ENCODE measurements at regions not wholly inside any gene's neighbourhood (a gene's known extent, or its start where the extent isn't known, plus 50 kb on each side); places are given as distances from the start of the nearest gene placed in this dataset.

DNA sequence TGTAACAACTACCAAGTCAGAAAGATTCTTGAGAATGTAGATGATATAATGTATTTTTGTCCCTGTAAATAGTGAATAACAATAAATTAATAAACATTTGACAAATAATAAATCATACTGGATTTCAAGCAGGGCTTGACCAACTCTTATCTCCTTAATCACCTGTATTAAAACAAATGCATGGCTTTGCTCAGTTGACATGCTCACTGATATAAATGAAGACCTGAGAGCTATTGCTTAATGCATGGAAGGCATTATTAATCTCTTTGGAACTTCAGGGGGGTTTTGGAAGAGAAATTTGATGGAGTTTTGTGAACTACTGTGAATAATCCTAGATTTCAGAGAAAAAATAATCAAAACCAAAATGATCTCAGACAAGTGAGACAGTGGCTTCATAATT lies 1420.4 kb upstream of the TENM4 start:
- TF ChIP-seq, protein P1, sequence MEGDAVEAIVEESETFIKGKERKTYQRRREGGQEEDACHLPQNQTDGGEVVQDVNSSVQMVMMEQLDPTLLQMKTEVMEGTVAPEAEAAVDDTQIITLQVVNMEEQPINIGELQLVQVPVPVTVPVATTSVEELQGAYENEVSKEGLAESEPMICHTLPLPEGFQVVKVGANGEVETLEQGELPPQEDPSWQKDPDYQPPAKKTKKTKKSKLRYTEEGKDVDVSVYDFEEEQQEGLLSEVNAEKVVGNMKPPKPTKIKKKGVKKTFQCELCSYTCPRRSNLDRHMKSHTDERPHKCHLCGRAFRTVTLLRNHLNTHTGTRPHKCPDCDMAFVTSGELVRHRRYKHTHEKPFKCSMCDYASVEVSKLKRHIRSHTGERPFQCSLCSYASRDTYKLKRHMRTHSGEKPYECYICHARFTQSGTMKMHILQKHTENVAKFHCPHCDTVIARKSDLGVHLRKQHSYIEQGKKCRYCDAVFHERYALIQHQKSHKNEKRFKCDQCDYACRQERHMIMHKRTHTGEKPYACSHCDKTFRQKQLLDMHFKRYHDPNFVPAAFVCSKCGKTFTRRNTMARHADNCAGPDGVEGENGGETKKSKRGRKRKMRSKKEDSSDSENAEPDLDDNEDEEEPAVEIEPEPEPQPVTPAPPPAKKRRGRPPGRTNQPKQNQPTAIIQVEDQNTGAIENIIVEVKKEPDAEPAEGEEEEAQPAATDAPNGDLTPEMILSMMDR (IDR thresholded peaks at IDR 0.05; ENCODE audit: low read depth, low read length, missing input control): no peak
- TF ChIP-seq EGR1 (IDR thresholded peaks at IDR 0.05; ENCODE audit: low read depth in 2 of 2): no peak
- no peak for TF ChIP-seq RXRA (IDR thresholded peaks at IDR 0.05)
- TF ChIP-seq FOXA1 (IDR thresholded peaks at IDR 0.05): no peak
- Histone ChIP-seq H3K4me1 (ENCODE audit: control insufficient read depth in 4 of 4, insufficient read depth in 4 of 4, low read length in 3 of 4) (no peaks in the 10 kb centered on the region), H3K27me3 (ENCODE audit: control insufficient read depth in 4 of 4, insufficient read depth in 4 of 4, low read length in 3 of 4) (no peaks in the 10 kb centered on the region), H3K9me3 (ENCODE audit: control insufficient read depth in 4 of 4, low read length in 3 of 4) (no peaks in the 10 kb centered on the region), H3K9ac (ENCODE audit: low read depth in 1 of 2, low read length in 2 of 2) (no peak overlapping the region), H3K4me3 (ENCODE audit: low read depth in 1 of 3, low read length in 3 of 3) (no peak overlapping the region), H3K36me3 (ENCODE audit: control insufficient read depth in 4 of 4, insufficient read depth in 3 of 4, low read depth in 1 of 4, low read length in 3 of 4) (no peaks in the 10 kb centered on the region), H3K27ac (ENCODE audit: low read depth in 1 of 2, low read length in 2 of 2) (no peak overlapping the region)
- DNase-seq (ENCODE audit: low spot score): no peak

DNA sequence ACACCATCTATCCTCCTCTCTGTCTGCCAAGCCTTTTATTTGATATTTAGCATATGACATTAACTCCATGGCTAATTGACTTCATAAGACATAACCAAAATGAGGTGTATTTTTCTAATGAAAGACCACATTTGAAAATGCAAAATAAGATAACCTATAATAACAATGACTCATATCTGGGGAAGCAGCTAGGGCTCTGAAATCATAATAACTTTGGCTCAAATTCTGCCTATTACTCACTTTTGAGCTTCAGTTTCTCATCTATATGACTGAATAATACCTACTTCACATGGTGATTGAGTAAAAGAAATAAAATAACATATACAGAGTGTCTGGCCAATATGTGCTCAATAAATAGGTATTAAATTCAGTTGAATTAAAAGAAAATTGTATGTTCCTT lies 1419.8 kb upstream of the TENM4 start:
- Histone ChIP-seq H3K36me3 (ENCODE audit: control insufficient read depth in 4 of 4, insufficient read depth in 3 of 4, low read depth in 1 of 4, low read length in 3 of 4) (no peaks in the 10 kb centered on the region), H3K9ac (ENCODE audit: low read depth in 1 of 2, low read length in 2 of 2) (no peak overlapping the region), H3K27me3 (ENCODE audit: control insufficient read depth in 4 of 4, insufficient read depth in 4 of 4, low read length in 3 of 4) (no peaks in the 10 kb centered on the region), H3K9me3 (ENCODE audit: control insufficient read depth in 4 of 4, low read length in 3 of 4) (no peaks in the 10 kb centered on the region), H3K4me3 (ENCODE audit: low read depth in 1 of 3, low read length in 3 of 3) (no peak overlapping the region), H3K4me1 (ENCODE audit: control insufficient read depth in 4 of 4, insufficient read depth in 4 of 4, low read length in 3 of 4) (no peaks in the 10 kb centered on the region), H3K27ac (ENCODE audit: low read depth in 1 of 2, low read length in 2 of 2) (no peak overlapping the region)
- no peak for DNase-seq (ENCODE audit: low spot score)
- TF ChIP-seq FOXA1 (IDR thresholded peaks at IDR 0.05) (no peak), TAF1 (conservative IDR thresholded peaks at IDR 0.05) (no peak), EGR1 (IDR thresholded peaks at IDR 0.05; ENCODE audit: low read depth in 2 of 2) (no peak), RAD21 (IDR thresholded peaks at IDR 0.05) (no peak), FOXA2 (IDR thresholded peaks at IDR 0.05) (no peak), YY1 (IDR thresholded peaks at IDR 0.05) (no peak), RXRA (IDR thresholded peaks at IDR 0.05) (no peak), SP1 (IDR thresholded peaks at IDR 0.05) (no peak), GABPA (IDR thresholded peaks at IDR 0.05 in 1 of 2, conservative IDR thresholded peaks at IDR 0.05 in 1 of 2) (no peak), HNF4A (conservative IDR thresholded peaks at IDR 0.05) (no peak)
- TF ChIP-seq, protein P2, sequence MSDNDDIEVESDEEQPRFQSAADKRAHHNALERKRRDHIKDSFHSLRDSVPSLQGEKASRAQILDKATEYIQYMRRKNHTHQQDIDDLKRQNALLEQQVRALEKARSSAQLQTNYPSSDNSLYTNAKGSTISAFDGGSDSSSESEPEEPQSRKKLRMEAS (IDR thresholded peaks at IDR 0.05): no peak
- TF ChIP-seq, protein P3, sequence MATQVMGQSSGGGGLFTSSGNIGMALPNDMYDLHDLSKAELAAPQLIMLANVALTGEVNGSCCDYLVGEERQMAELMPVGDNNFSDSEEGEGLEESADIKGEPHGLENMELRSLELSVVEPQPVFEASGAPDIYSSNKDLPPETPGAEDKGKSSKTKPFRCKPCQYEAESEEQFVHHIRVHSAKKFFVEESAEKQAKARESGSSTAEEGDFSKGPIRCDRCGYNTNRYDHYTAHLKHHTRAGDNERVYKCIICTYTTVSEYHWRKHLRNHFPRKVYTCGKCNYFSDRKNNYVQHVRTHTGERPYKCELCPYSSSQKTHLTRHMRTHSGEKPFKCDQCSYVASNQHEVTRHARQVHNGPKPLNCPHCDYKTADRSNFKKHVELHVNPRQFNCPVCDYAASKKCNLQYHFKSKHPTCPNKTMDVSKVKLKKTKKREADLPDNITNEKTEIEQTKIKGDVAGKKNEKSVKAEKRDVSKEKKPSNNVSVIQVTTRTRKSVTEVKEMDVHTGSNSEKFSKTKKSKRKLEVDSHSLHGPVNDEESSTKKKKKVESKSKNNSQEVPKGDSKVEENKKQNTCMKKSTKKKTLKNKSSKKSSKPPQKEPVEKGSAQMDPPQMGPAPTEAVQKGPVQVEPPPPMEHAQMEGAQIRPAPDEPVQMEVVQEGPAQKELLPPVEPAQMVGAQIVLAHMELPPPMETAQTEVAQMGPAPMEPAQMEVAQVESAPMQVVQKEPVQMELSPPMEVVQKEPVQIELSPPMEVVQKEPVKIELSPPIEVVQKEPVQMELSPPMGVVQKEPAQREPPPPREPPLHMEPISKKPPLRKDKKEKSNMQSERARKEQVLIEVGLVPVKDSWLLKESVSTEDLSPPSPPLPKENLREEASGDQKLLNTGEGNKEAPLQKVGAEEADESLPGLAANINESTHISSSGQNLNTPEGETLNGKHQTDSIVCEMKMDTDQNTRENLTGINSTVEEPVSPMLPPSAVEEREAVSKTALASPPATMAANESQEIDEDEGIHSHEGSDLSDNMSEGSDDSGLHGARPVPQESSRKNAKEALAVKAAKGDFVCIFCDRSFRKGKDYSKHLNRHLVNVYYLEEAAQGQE (IDR thresholded peaks at IDR 0.05): no peak
- TF ChIP-seq, protein P4, sequence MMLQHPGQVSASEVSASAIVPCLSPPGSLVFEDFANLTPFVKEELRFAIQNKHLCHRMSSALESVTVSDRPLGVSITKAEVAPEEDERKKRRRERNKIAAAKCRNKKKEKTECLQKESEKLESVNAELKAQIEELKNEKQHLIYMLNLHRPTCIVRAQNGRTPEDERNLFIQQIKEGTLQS (IDR thresholded peaks at IDR 0.05): no peak
- TF ChIP-seq, protein P1 (IDR thresholded peaks at IDR 0.05; ENCODE audit: low read depth, low read length, missing input control): no peak
- TF ChIP-seq, protein P5, sequence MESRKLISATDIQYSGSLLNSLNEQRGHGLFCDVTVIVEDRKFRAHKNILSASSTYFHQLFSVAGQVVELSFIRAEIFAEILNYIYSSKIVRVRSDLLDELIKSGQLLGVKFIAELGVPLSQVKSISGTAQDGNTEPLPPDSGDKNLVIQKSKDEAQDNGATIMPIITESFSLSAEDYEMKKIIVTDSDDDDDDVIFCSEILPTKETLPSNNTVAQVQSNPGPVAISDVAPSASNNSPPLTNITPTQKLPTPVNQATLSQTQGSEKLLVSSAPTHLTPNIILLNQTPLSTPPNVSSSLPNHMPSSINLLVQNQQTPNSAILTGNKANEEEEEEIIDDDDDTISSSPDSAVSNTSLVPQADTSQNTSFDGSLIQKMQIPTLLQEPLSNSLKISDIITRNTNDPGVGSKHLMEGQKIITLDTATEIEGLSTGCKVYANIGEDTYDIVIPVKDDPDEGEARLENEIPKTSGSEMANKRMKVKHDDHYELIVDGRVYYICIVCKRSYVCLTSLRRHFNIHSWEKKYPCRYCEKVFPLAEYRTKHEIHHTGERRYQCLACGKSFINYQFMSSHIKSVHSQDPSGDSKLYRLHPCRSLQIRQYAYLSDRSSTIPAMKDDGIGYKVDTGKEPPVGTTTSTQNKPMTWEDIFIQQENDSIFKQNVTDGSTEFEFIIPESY (IDR thresholded peaks at IDR 0.05): no peak

Measured in liver (tissue), 7 donors.